ENCODE measurements at regions not wholly inside any gene's neighbourhood (a gene's known extent, or its start where the extent isn't known, plus 50 kb on each side); places are given as distances from the start of the nearest gene placed in this dataset.

DNA sequence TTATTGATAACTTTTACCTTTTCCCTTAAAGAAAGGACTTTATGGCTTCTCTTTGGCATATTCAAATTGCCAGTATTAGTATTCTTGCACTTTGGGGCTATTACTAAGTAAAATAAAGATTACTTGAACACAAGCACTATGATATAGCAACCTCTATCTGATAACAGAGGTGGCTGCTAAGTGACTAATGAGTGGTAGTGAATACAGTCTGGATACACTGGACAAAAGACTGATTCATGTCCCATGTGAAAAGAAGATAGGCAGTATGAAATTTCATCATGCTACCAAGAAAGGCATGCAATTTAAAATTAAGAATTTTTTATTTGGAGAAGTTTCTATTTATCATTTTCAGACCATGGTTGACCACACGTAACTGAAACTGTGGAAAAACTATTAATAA is 399.9 kb downstream of the FSCB start (continued):
- TF ChIP-seq, protein P1, sequence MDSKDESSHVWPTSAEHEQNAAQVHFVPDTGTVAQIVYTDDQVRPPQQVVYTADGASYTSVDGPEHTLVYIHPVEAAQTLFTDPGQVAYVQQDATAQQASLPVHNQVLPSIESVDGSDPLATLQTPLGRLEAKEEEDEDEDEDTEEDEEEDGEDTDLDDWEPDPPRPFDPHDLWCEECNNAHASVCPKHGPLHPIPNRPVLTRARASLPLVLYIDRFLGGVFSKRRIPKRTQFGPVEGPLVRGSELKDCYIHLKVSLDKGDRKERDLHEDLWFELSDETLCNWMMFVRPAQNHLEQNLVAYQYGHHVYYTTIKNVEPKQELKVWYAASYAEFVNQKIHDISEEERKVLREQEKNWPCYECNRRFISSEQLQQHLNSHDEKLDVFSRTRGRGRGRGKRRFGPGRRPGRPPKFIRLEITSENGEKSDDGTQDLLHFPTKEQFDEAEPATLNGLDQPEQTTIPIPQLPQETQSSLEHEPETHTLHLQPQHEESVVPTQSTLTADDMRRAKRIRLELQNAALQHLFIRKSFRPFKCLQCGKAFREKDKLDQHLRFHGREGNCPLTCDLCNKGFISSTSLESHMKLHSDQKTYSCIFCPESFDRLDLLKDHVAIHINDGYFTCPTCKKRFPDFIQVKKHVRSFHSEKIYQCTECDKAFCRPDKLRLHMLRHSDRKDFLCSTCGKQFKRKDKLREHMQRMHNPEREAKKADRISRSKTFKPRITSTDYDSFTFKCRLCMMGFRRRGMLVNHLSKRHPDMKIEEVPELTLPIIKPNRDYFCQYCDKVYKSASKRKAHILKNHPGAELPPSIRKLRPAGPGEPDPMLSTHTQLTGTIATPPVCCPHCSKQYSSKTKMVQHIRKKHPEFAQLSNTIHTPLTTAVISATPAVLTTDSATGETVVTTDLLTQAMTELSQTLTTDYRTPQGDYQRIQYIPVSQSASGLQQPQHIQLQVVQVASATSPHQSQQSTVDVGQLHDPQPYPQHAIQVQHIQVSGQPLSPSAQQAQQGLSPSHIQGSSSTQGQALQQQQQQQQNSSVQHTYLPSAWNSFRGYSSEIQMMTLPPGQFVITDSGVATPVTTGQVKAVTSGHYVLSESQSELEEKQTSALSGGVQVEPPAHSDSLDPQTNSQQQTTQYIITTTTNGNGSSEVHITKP (tag by site-specific recombination; IDR thresholded peaks at IDR 0.05): no peak
- TF ChIP-seq KLF10 (tag by site-specific recombination; IDR thresholded peaks at IDR 0.05) (no peak), ZBTB48 (tag by site-specific recombination; IDR thresholded peaks at IDR 0.05) (no peak), KLF9 (tag by site-specific recombination; IDR thresholded peaks at IDR 0.05; ENCODE audit: low read depth) (no peak), ZNF114 (tag by site-specific recombination; IDR thresholded peaks at IDR 0.05) (no peak), ZNF341 (tag by site-specific recombination; IDR thresholded peaks at IDR 0.05; ENCODE audit: low read depth) (no peak), ZNF658 (tag by site-specific recombination; IDR thresholded peaks at IDR 0.05) (no peak), TCF7L2 (IDR thresholded peaks at IDR 0.05; ENCODE audit: borderline replicate concordance, low read depth, low read length) (no peak), ZNF175 (tag by site-specific recombination; IDR thresholded peaks at IDR 0.05) (no peak)
- TF ChIP-seq, protein P2, sequence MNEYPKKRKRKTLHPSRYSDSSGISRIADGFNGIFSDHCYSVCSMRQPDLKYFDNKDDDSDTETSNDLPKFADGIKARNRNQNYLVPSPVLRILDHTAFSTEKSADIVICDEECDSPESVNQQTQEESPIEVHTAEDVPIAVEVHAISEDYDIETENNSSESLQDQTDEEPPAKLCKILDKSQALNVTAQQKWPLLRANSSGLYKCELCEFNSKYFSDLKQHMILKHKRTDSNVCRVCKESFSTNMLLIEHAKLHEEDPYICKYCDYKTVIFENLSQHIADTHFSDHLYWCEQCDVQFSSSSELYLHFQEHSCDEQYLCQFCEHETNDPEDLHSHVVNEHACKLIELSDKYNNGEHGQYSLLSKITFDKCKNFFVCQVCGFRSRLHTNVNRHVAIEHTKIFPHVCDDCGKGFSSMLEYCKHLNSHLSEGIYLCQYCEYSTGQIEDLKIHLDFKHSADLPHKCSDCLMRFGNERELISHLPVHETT (tag by site-specific recombination; IDR thresholded peaks at IDR 0.05): no peak
- TF ChIP-seq, protein P3, sequence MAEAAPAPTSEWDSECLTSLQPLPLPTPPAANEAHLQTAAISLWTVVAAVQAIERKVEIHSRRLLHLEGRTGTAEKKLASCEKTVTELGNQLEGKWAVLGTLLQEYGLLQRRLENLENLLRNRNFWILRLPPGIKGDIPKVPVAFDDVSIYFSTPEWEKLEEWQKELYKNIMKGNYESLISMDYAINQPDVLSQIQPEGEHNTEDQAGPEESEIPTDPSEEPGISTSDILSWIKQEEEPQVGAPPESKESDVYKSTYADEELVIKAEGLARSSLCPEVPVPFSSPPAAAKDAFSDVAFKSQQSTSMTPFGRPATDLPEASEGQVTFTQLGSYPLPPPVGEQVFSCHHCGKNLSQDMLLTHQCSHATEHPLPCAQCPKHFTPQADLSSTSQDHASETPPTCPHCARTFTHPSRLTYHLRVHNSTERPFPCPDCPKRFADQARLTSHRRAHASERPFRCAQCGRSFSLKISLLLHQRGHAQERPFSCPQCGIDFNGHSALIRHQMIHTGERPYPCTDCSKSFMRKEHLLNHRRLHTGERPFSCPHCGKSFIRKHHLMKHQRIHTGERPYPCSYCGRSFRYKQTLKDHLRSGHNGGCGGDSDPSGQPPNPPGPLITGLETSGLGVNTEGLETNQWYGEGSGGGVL (tag by site-specific recombination; IDR thresholded peaks at IDR 0.05): no peak
- TF ChIP-seq, protein P4, sequence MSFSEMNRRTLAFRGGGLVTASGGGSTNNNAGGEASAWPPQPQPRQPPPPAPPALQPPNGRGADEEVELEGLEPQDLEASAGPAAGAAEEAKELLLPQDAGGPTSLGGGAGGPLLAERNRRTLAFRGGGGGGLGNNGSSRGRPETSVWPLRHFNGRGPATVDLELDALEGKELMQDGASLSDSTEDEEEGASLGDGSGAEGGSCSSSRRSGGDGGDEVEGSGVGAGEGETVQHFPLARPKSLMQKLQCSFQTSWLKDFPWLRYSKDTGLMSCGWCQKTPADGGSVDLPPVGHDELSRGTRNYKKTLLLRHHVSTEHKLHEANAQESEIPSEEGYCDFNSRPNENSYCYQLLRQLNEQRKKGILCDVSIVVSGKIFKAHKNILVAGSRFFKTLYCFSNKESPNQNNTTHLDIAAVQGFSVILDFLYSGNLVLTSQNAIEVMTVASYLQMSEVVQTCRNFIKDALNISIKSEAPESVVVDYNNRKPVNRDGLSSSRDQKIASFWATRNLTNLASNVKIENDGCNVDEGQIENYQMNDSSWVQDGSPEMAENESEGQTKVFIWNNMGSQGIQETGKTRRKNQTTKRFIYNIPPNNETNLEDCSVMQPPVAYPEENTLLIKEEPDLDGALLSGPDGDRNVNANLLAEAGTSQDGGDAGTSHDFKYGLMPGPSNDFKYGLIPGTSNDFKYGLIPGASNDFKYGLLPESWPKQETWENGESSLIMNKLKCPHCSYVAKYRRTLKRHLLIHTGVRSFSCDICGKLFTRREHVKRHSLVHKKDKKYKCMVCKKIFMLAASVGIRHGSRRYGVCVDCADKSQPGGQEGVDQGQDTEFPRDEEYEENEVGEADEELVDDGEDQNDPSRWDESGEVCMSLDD (tag by site-specific recombination; IDR thresholded peaks at IDR 0.05): no peak

DNA sequence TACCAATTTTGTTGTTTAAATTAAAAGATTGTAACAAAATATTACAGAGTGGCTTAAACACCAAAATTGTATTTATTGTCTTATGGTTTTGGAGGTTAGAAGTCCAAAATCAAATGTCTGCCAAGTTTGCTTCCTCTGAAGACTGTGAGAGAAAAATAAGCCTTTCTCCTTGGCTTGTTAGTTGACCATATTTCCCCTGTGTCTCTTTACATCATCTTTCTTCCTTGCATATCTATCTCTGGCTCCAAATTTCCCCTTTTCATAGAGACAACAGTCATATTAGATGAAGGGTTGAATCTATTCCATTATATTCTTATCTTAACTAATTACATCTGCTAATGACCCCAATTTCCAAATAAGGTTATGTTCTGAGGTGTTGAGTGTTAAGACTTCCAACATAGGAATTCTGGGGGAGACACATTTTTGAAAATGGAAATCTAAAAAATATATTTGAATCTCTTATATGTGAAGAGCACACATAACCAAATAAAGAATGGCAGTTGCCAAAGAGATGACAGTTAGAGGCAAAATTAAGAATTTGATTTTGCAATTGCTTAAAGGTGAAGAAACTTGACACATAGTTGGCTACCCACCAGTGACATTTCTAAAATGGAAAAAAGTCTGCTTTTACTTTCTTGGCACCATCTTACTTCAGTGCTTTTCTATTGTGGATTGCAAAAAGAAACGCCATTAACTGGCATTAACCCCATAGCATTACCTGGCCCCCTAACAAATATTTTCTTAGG is 407.2 kb downstream of the FSCB start:
- ChIA-PET CTCF (no interaction called here), POLR2A (no interaction called here)
- Histone ChIP-seq H3K36me3 (ENCODE audit: control insufficient read depth in 2 of 2, insufficient read depth in 1 of 2, low read length in 2 of 2) (no peaks in the 10 kb centered on the region), H3K4me1 (ENCODE audit: control insufficient read depth, insufficient read depth, low read length) (no peaks in the 10 kb centered on the region), H3K4me3 (ENCODE audit: low read depth, low read length) (no peak overlapping the region), H3K27ac (ENCODE audit: extremely low read depth, low read depth, low read length) (no peak overlapping the region), H3K9me3 (ENCODE audit: control insufficient read depth, insufficient read depth, low read depth, low read length) (no peaks in the 10 kb centered on the region)
- no peak for TF ChIP-seq OSR2 (tag by site-specific recombination; IDR thresholded peaks at IDR 0.05)
- TF ChIP-seq EGR2 (tag by site-specific recombination; IDR thresholded peaks at IDR 0.05; ENCODE audit: low read depth): no peak
- TF ChIP-seq OVOL3 (tag by site-specific recombination; IDR thresholded peaks at IDR 0.05): no peak
- no peak for TF ChIP-seq SETDB1 (IDR thresholded peaks at IDR 0.05; ENCODE audit: insufficient read length, low read length)
- no peak for TF ChIP-seq ZNF621 (tag by site-specific recombination; IDR thresholded peaks at IDR 0.05)
- no peak for TF ChIP-seq ZNF544 (tag by site-specific recombination; IDR thresholded peaks at IDR 0.05)
- TF ChIP-seq, protein P5, sequence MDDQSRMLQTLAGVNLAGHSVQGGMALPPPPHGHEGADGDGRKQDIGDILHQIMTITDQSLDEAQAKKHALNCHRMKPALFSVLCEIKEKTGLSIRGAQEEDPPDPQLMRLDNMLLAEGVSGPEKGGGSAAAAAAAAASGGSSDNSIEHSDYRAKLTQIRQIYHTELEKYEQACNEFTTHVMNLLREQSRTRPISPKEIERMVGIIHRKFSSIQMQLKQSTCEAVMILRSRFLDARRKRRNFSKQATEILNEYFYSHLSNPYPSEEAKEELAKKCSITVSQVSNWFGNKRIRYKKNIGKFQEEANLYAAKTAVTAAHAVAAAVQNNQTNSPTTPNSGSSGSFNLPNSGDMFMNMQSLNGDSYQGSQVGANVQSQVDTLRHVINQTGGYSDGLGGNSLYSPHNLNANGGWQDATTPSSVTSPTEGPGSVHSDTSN (CRISPR knock-in tag; IDR thresholded peaks at IDR 0.05): no peak
- TF ChIP-seq SCRT1 (tag by site-specific recombination; IDR thresholded peaks at IDR 0.05; ENCODE audit: borderline replicate concordance): no peak
- no peak for TF ChIP-seq ZNF266 (tag by site-specific recombination; IDR thresholded peaks at IDR 0.05; ENCODE audit: low read depth)
- TF ChIP-seq ZNF350 (tag by site-specific recombination; IDR thresholded peaks at IDR 0.05): no peak
- TF ChIP-seq ZNF214 (tag by site-specific recombination; IDR thresholded peaks at IDR 0.05; ENCODE audit: borderline replicate concordance): no peak
- no peak for TF ChIP-seq ZNF239 (tag by site-specific recombination; IDR thresholded peaks at IDR 0.05)
- no peak for TF ChIP-seq ZNF530 (tag by site-specific recombination; IDR thresholded peaks at IDR 0.05; ENCODE audit: low read depth)
- TF ChIP-seq ZNF391 (tag by site-specific recombination; IDR thresholded peaks at IDR 0.05; ENCODE audit: borderline replicate concordance, low read depth): no peak
- TF ChIP-seq ZXDB (tag by site-specific recombination; IDR thresholded peaks at IDR 0.05): no peak

Measured in HEK293 (cell line).